HEK293T (cell line): ENCODE measurements at regions not wholly inside any gene's neighbourhood (a gene's known extent, or its start where the extent isn't known, plus 50 kb on each side); places are given as distances from the start of the nearest gene placed in this dataset.

Source experiments
- CTCF ChIA-PET: fragments of 350-600 bp; formaldehyde crosslinking; extraction: SDS; loops from one replicate; lab custom pipeline; 2021; ENCODE audit warnings: antibody characterized with exemption, inconsistent platforms; lab: Yijun Ruan, JAX
- POLR2A ChIA-PET: fragments of 350-600 bp; formaldehyde crosslinking; extraction: SDS; loops from one replicate; lab custom pipeline; 2020; ENCODE audit warnings: antibody characterized with exemption, inconsistent platforms; lab: Yijun Ruan, JAX
- DNase-seq: peaks from one replicate; pipeline ENCODE4 v3.0.0; 2012; ENCODE audit warnings: mixed read lengths; ENCODE audit errors: extremely low spot score
- ARNT ChIP-seq: fragments of 450-650 bp; IDR thresholded peaks from 2 replicates; pipeline ENCODE4 v1.6.1; 2017; ENCODE audit warnings: mild to moderate bottlenecking
- BHLHE40 ChIP-seq: fragments of 450-650 bp; IDR thresholded peaks from 2 replicates; pipeline ENCODE4 v1.6.1; 2016; ENCODE audit warnings: mild to moderate bottlenecking, moderate library complexity, borderline replicate concordance
- CTBP1 ChIP-seq: fragments of 450-650 bp; IDR thresholded peaks from 2 replicates; pipeline ENCODE4 v1.6.1; 2016; ENCODE audit warnings: borderline replicate concordance
- ELF4 ChIP-seq: fragments of 450-650 bp; IDR thresholded peaks from 2 replicates; pipeline ENCODE4 v1.6.1; 2017; ENCODE audit warnings: antibody characterized with exemption
- FOXA1 ChIP-seq: fragments of 450-650 bp; IDR thresholded peaks from 2 replicates; pipeline ENCODE4 v1.6.1; 2016; ENCODE audit warnings: mild to moderate bottlenecking
- FOXK2 ChIP-seq: fragments of 450-650 bp; IDR thresholded peaks from 2 replicates; pipeline ENCODE4 v1.6.1; 2016; ENCODE audit warnings: mild to moderate bottlenecking
- FOXM1 ChIP-seq: fragments of 450-650 bp; IDR thresholded peaks from 2 replicates; pipeline ENCODE4 v1.6.1; 2017; ENCODE audit warnings: mild to moderate bottlenecking, borderline replicate concordance
- HDGF ChIP-seq: fragments of 450-650 bp; IDR thresholded peaks from 2 replicates; pipeline ENCODE4 v1.6.1; 2017; ENCODE audit warnings: antibody characterized with exemption, borderline replicate concordance
- L3MBTL2 ChIP-seq: fragments of 450-650 bp; conservative IDR thresholded peaks from 2 replicates; pipeline ENCODE4 v1.6.1; 2016; ENCODE audit warnings: mild to moderate bottlenecking
- LEF1 ChIP-seq: fragments of 450-650 bp; IDR thresholded peaks from 2 replicates; pipeline ENCODE4 v1.6.1; 2017; ENCODE audit warnings: mild to moderate bottlenecking, borderline replicate concordance
- NFRKB ChIP-seq: fragments of 450-650 bp; IDR thresholded peaks from 2 replicates; pipeline ENCODE4 v1.6.1; 2016; ENCODE audit warnings: mild to moderate bottlenecking, moderate library complexity
- SP1 ChIP-seq: fragments of 450-650 bp; IDR thresholded peaks from 2 replicates; pipeline ENCODE4 v1.6.1; 2017
- SUZ12 ChIP-seq: fragments of 450-650 bp; IDR thresholded peaks from 2 replicates; pipeline ENCODE4 v1.6.1; 2016; ENCODE audit warnings: mild to moderate bottlenecking
- TARDBP ChIP-seq: fragments of 450-650 bp; IDR thresholded peaks from 2 replicates; pipeline ENCODE4 v1.6.1; 2016
- ZNF384 ChIP-seq: fragments of 450-650 bp; IDR thresholded peaks from 2 replicates; pipeline ENCODE4 v1.6.1; 2016
- TF ChIP-seq, protein P1 (sequence below): fragments of 450-650 bp; IDR thresholded peaks from 2 replicates; pipeline ENCODE4 v1.6.1; 2016

DNA sequence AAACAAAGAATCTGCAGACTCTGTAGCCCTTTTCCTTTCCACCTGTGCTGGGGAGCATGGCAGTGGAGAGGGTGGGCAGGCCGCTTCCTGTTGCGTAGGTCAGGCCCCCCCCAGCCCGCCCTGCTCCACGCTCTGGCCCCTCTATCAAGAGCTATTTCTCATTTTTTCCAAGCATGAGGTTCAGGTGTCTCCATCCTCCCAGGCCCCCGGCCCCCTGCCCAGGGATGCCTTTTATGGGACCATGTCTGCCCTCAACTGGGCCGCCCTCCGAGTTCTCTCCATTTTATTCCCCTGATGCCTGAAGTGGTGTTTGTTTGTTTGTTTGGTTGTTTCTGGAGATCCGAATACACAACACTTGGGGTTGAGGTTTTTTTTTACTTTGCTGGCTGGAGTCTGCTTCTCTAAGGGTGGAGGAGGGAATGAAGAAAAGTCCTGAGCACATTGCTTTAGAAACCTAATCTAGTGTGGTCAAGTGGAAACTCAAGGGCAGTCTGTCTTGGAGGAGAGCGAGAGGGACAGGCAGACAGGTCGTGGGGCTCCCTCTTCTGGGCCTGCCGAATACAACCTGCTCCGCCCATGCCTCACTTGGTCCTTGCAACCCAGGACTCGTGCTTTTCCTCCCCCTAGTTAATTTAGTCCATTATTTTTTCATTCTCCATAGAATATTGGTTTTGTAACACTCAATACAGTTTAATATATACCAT, 176.5 kb upstream of the LYSMD4 start:
- CTCF ChIA-PET, result interaction anchor here (0.7 to 1.0 kb wide), 2 partner anchors 9 to 1343 kb away, joined by 3 to 4 read pairs; no protein-coding TSS in a partner anchor
- DNase-seq, result peak; percentile 63
- TF ChIP-seq SUZ12 (no peak), LEF1 (no peak), L3MBTL2 (no peak), ELF4 (no peak), TARDBP (no peak)

DNA sequence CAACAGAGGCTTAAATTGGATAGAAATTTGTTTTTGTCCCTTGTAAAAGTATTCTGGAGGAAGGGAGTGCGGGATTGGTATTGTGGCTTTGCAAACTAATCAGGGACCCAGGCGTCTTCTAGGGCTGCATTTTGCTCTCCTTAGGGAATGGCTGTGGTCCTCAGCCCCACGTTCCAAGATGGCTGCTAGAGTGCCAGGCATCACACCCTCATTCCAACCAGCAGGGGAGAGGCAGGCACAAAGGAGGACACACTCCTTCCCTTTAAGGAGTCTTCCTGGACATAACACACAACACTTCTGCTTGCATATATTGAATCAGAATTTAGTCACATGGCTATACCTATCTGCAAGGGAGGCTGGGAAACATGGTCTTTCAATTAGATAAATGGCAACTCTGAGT, 174.5 kb upstream of the LYSMD4 start:
- DNase-seq, result no peak
- POLR2A ChIA-PET, result no interaction called here
- no peak for TF ChIP-seq FOXK2
- TF ChIP-seq NFRKB, result no peak
- TF ChIP-seq SUZ12, result no peak
- TF ChIP-seq ZNF384, result no peak
- TF ChIP-seq BHLHE40, result no peak
- CTCF ChIA-PET, result no interaction called here

More for the DNA sequence above, 176.5 kb upstream of the LYSMD4 start:
- POLR2A ChIA-PET, result no interaction called here

DNA sequence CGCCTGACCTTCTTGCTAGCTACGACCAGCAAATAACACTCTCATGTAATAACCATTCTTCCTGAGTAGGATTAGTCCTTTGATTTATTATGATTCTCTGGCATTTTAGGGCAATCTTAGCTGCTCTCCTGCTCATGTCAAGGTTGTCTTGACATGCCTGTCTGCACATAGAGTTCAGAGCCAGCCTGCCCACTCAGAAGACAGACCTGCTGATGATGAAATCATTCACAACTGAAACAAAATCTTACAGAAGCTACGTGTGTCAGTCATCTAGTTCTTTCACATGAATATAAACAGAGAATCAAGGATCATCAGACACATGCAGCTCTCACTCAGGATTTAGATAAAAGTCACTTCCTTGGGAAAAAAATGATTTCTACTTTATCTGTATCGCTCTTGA, 173.6 kb upstream of the LYSMD4 start:
- POLR2A ChIA-PET, result no interaction called here
- CTCF ChIA-PET, result no interaction called here
- no peak for TF ChIP-seq HDGF
- TF ChIP-seq BHLHE40, result no peak
- TF ChIP-seq NFRKB, result no peak
- no peak for TF ChIP-seq TARDBP
- TF ChIP-seq FOXK2, result no peak
- TF ChIP-seq, protein P1, sequence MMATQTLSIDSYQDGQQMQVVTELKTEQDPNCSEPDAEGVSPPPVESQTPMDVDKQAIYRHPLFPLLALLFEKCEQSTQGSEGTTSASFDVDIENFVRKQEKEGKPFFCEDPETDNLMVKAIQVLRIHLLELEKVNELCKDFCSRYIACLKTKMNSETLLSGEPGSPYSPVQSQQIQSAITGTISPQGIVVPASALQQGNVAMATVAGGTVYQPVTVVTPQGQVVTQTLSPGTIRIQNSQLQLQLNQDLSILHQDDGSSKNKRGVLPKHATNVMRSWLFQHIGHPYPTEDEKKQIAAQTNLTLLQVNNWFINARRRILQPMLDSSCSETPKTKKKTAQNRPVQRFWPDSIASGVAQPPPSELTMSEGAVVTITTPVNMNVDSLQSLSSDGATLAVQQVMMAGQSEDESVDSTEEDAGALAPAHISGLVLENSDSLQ, result no peak
- no peak for TF ChIP-seq CTBP1
- TF ChIP-seq ARNT, result no peak
- TF ChIP-seq SUZ12, result no peak
- no peak for TF ChIP-seq L3MBTL2
- no peak for DNase-seq

DNA sequence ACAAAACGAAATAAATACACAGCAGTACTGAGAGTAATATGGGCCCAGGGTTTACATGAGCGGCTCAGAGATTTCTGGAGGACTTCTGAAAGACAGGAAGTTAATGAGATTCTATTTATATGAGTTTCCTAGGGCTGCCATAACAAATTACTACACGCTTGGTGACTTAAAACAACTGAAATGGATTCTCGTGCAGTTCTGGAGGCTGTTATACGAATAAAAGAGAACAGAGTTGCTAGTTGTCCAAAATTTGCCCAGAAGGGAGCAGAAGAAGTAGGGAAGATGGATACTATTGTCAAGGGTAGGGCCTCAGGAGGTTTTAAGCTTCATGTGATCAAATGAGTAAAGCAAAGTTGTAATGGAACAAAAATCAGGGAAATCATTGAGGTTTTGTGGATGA, 173.1 kb upstream of the LYSMD4 start:
- CTCF ChIA-PET, result no interaction called here
- no peak for DNase-seq
- POLR2A ChIA-PET, result no interaction called here
- TF ChIP-seq, protein P1, result no peak
- TF ChIP-seq FOXK2 (no peak), ARNT (no peak), LEF1 (no peak), NFRKB (no peak), HDGF (no peak), TARDBP (no peak), SUZ12 (no peak), FOXA1 (no peak), ELF4 (no peak), CTBP1 (no peak), BHLHE40 (no peak), SP1 (no peak), FOXM1 (no peak), ZNF384 (no peak), L3MBTL2 (no peak)

DNA sequence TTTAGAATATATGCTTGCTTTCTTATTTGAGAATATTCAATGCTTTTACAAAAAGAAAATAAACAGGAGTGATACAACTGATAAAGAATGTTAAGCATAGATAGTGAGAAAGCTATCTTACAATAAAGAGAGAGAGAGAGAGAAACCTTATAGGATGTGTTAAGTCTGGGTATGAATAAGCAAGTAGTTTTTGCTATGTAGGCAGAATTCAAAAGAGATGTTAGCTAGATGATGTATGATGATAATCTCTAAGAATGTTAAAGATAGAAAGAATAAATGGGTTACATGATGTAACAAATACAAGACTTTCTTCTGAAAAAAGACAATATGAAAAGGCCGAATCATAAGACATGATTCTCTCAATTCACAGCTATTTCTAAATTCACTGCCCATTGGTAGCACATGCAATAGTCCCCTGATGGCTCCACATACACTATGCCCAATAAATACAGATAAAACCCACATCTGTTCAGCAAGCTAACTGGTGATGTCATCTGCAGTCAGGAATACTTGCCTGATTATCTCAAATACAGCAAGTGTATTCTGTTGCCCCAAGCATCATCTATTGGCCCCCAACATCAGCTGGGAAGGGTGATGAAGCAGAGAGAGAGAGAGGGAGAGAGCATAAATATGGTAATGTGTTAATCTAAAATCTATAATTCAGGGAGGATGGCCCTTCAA, 169.2 kb upstream of the LYSMD4 start:
- CTCF ChIA-PET, result no interaction called here
- POLR2A ChIA-PET, result no interaction called here
- DNase-seq, result no peak
- TF ChIP-seq FOXM1 (no peak), LEF1 (no peak), TARDBP (no peak), HDGF (no peak), ARNT (no peak), ZNF384 (no peak), BHLHE40 (no peak), NFRKB (no peak), L3MBTL2 (no peak), FOXA1 (no peak), SUZ12 (no peak), ELF4 (no peak)
- TF ChIP-seq, protein P1, result no peak

DNA sequence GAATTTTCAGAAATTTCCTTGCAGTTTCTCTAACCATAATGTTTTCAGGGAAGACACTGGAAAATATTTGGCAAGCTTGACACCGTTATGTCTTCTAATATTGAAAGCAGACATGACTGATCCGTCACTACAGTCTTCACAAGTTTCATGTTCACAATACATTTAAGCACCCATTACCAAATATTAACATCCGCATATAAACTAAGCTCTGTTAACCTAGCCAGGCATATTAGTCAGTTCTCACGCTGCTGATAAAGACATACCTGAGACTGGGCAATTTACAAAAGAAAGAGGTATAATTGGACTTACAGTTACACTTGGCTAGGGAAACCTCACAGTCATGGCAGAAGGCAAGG, 162.7 kb upstream of the LYSMD4 start:
- no peak for DNase-seq
- ChIA-PET POLR2A (no interaction called here), CTCF (no interaction called here)
- TF ChIP-seq ELF4 (no peak), BHLHE40 (no peak), FOXM1 (no peak), L3MBTL2 (no peak)
